Testis (tissue), 2 donors: ENCODE measurements at regions not wholly inside any gene's neighbourhood (a gene's known extent, or its start where the extent isn't known, plus 50 kb on each side); places are given as distances from the start of the nearest gene placed in this dataset.

Experiments used
- DNase-seq: peaks from one replicate; pipeline ENCODE4 v3.0.0-alpha.2; 2019
- H3K27ac ChIP-seq, 2 donors: fragments of 200-600 bp; sonication (generic); one replicate each; pipeline ENCODE4 v1.5.1; 2019
- H3K27me3 ChIP-seq: fragments of 200-600 bp; sonication (generic); one replicate; pipeline ENCODE4 v1.5.1; 2019
- H3K36me3 ChIP-seq: fragments of 200-600 bp; sonication (generic); one replicate; pipeline ENCODE4 v1.5.1; 2017; ENCODE audit warnings: low read depth; ENCODE audit errors: missing control alignments
- H3K4me1 ChIP-seq: fragments of 200-600 bp; sonication (generic); one replicate; pipeline ENCODE4 v1.5.1; 2019
- H3K4me3 ChIP-seq, 2 donors: fragments of 200-600 bp; sonication (generic); one replicate each; pipeline ENCODE4 v1.5.1; 2017 to 2019
- H3K9me3 ChIP-seq: fragments of 200-600 bp; sonication (generic); one replicate; pipeline ENCODE4 v1.5.1; 2017
- POLR2A ChIP-seq: fragments of 450-650 bp; IDR thresholded peaks from one replicate; pipeline ENCODE4 v1.6.1; 2017; ENCODE audit warnings: antibody characterized with exemption, mild to moderate bottlenecking, moderate library complexity
- WGBS, 2 donors: methylation state at CpG; one replicate each; pipeline ENCODE4 v1.1.5; 2018; 5-methylcytosine and 5-hydroxymethylcytosine counted together
- intact Hi-C: fragments of 100-400 bp; cut with DNase I; formaldehyde crosslinking; loops from one replicate; pipeline ENCODE4 v1.15.1; 2023; ENCODE audit warnings: low total_unique reads
- TF ChIP-seq, protein P1 (sequence below), 3 experiments: fragments of 450-650 bp in 2 of 3; fragments of 200-600 bp in 1 of 3; sonication (generic) in 1 of 3; IDR thresholded peaks; one replicate each; pipeline ENCODE4 v1.5.1; 2016 to 2019; ENCODE audit warnings: antibody characterized with exemption in 3 of 3, mild to moderate bottlenecking in 2 of 3, moderate library complexity in 1 of 3

DNA sequence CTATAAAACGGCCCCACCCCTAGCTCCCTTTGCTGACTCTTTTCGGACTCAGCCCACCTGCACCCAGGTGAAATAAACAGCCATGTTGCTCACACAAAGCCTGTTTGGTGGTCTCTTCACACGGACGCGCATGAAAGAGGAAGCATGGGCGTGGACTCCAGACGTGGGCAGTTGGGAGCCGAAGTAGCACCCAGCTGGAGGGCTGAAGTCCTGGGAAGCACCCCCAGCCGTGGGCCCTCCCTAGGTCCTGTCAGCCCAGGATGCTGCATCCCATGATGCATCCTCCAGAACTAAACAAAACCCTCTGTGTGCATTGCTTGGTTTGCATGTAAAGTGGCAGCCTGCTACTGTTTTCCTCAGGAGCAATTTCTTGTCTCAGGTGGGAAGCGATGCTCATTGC lies 62.1 kb upstream of the CFAP46 start:
- no peaks in the 10 kb centered on the region for H3K36me3 ChIP-seq
- intact Hi-C loops, result no loop called here
- H3K27me3 ChIP-seq, result no peaks in the 10 kb centered on the region
- H3K9me3 ChIP-seq, result no peaks in the 10 kb centered on the region
- H3K4me1 ChIP-seq, result no peaks in the 10 kb centered on the region
- TF ChIP-seq POLR2A, result no peak
- TF ChIP-seq, protein P1, sequence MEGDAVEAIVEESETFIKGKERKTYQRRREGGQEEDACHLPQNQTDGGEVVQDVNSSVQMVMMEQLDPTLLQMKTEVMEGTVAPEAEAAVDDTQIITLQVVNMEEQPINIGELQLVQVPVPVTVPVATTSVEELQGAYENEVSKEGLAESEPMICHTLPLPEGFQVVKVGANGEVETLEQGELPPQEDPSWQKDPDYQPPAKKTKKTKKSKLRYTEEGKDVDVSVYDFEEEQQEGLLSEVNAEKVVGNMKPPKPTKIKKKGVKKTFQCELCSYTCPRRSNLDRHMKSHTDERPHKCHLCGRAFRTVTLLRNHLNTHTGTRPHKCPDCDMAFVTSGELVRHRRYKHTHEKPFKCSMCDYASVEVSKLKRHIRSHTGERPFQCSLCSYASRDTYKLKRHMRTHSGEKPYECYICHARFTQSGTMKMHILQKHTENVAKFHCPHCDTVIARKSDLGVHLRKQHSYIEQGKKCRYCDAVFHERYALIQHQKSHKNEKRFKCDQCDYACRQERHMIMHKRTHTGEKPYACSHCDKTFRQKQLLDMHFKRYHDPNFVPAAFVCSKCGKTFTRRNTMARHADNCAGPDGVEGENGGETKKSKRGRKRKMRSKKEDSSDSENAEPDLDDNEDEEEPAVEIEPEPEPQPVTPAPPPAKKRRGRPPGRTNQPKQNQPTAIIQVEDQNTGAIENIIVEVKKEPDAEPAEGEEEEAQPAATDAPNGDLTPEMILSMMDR (IDR thresholded peaks at IDR 0.05), result no peak
- WGBS, 2 donors, result 70 to 76% methylated on average over 9 to 10 of the region's 10 CpGs
- no peak overlapping the region for H3K27ac ChIP-seq
- H3K4me3 ChIP-seq, result no peak overlapping the region
- DNase-seq, result no peak

- TF ChIP-seq POLR2A, result no peak
- TF ChIP-seq, protein P1 (IDR thresholded peaks at IDR 0.05), result no peak
- Histone ChIP-seq H3K27me3 (no peaks in the 10 kb centered on the region), H3K36me3 (no peaks in the 10 kb centered on the region), H3K4me1 (no peaks in the 10 kb centered on the region), H3K4me3 (no peak overlapping the region), H3K9me3 (no peaks in the 10 kb centered on the region), H3K27ac (no peak overlapping the region)
- no peak for DNase-seq
- intact Hi-C loops, result no loop called here
- 81 to 93% methylated on average over 3 of the region's 3 CpGs for WGBS, 2 donors
Measured at GRCh38 chr10:133003188-133003587, 60.8 kb upstream of the CFAP46 start.

- H3K4me1 ChIP-seq, result no peaks in the 10 kb centered on the region
- H3K27ac ChIP-seq, result no peak overlapping the region
- H3K4me3 ChIP-seq, result no peak overlapping the region
- DNase-seq, result no peak
- intact Hi-C loops, result no loop called here
- H3K36me3 ChIP-seq, result no peaks in the 10 kb centered on the region
- no peaks in the 10 kb centered on the region for H3K27me3 ChIP-seq
- no peak for TF ChIP-seq POLR2A
- TF ChIP-seq, protein P1 (IDR thresholded peaks at IDR 0.05), result no peak
- whole genome bisulfite sequencing, 2 donors, result 67 to 78% methylated on average over 2 of the region's 2 CpGs
- H3K9me3 ChIP-seq, result no peaks in the 10 kb centered on the region
Measured at GRCh38 chr10:133002685-133003084, 60.3 kb upstream of the CFAP46 start.

- intact Hi-C loops, result no loop called here
Measured at GRCh38 chr10:133001114-133001513, 58.7 kb upstream of the CFAP46 start.

DNA sequence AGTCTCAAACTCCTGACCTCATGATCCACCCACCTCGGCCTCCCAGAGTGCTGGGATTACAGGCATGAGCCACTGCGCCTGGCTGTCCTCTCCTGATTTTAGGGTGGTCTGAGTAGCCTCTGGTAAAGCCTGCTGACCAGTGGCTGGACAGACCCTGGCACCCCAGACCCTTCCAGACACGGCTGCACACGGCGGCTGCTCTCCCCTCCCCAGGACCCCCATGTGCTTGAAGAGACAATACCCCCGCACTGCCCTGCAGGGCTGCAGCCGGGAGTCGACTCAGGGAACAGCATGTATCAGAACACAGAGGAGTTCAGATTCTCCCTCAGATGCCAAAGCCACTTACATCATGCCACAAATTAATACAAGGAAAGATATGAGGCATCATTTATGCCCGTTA lies 58.3 kb upstream of the CFAP46 start:
- no peak for DNase-seq
- no peaks in the 10 kb centered on the region for H3K9me3 ChIP-seq
- no peak overlapping the region for H3K4me3 ChIP-seq
- H3K27me3 ChIP-seq, result no peaks in the 10 kb centered on the region
- H3K27ac ChIP-seq, result no peak overlapping the region
- WGBS, 2 donors, result 67 to 74% methylated on average over 8 to 9 of the region's 9 CpGs
- intact Hi-C loops, result no loop called here
- TF ChIP-seq, protein P1 (IDR thresholded peaks at IDR 0.05), result no peak
- TF ChIP-seq POLR2A, result no peak
- H3K4me1 ChIP-seq, result no peaks in the 10 kb centered on the region
- no peaks in the 10 kb centered on the region for H3K36me3 ChIP-seq

More at GRCh38 chr10:133001114-133001513, 58.7 kb upstream of the CFAP46 start:
- Histone ChIP-seq H3K4me1 (no peaks in the 10 kb centered on the region), H3K36me3 (no peaks in the 10 kb centered on the region), H3K27ac (no peak overlapping the region), H3K9me3 (no peaks in the 10 kb centered on the region), H3K4me3 (no peak overlapping the region), H3K27me3 (no peaks in the 10 kb centered on the region)
- DNase-seq, result no peak
- no peak for TF ChIP-seq POLR2A
- TF ChIP-seq, protein P1 (IDR thresholded peaks at IDR 0.05), result no peak
- WGBS, 2 donors, result 87 to 95% methylated on average over 12 of the region's 12 CpGs
